OCI-LY3 (cell line): ENCODE measurements at regions not wholly inside any gene's neighbourhood (a gene's known extent, or its start where the extent isn't known, plus 50 kb on each side); places are given as distances from the start of the nearest gene placed in this dataset.

Experiments
- EZH2phosphoT487 ChIP-seq: fragments of 200-600 bp; shearing (Covaris generic); IDR thresholded peaks from 2 replicates; pipeline ENCODE4 v1.6.1; 2018; ENCODE audit warnings: antibody characterized with exemption, mixed run types, low read depth
- TF ChIP-seq, protein P1 (sequence below): fragments of 200-600, 300-600 bp; sonication (generic); IDR thresholded peaks from 2 replicates; pipeline ENCODE4 v1.5.1; 2014; ENCODE audit warnings: antibody characterized with exemption, low read length, low read depth

DNA sequence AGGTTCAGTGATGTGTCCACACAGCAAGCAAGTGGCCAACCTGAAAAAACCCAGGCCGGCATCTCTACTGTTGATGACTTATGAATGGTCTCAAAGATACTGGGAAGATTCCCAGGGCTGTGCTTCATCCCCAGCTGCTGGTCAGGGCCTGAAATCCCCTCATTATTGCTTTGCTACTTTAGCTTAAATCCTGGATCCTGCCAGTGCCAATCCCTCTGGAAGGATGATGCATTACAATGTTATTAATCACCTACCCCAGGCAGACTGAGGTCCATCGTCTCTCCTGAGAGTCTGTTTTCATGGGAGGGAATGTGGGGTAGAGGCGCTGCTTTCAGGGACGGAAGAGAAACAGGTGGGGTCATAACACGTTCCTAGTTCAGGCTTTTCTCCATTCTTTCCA, 371.6 kb downstream of the RPS24 start:
- TF ChIP-seq, protein P1, sequence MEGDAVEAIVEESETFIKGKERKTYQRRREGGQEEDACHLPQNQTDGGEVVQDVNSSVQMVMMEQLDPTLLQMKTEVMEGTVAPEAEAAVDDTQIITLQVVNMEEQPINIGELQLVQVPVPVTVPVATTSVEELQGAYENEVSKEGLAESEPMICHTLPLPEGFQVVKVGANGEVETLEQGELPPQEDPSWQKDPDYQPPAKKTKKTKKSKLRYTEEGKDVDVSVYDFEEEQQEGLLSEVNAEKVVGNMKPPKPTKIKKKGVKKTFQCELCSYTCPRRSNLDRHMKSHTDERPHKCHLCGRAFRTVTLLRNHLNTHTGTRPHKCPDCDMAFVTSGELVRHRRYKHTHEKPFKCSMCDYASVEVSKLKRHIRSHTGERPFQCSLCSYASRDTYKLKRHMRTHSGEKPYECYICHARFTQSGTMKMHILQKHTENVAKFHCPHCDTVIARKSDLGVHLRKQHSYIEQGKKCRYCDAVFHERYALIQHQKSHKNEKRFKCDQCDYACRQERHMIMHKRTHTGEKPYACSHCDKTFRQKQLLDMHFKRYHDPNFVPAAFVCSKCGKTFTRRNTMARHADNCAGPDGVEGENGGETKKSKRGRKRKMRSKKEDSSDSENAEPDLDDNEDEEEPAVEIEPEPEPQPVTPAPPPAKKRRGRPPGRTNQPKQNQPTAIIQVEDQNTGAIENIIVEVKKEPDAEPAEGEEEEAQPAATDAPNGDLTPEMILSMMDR = no peak
- no peak for TF ChIP-seq EZH2phosphoT487
